Endodermal cell (in vitro differentiated cells): ENCODE measurements at regions not wholly inside any gene's neighbourhood (a gene's known extent, or its start where the extent isn't known, plus 50 kb on each side); places are given as distances from the start of the nearest gene placed in this dataset.

Experiments
- DNase-seq: peaks from one replicate; pipeline ENCODE4 v3.0.0-alpha.2; 2017
- H3K27ac ChIP-seq: 2 replicates; pipeline ENCODE4 v1.5.1; 2013; ENCODE audit warnings: mild to moderate bottlenecking, low read depth, low read length, moderate library complexity
- H3K27me3 ChIP-seq: 2 replicates; pipeline ENCODE4 v1.6.1; 2013; ENCODE audit warnings: mild to moderate bottlenecking, low read length, moderate library complexity; ENCODE audit not compliant: insufficient read depth, control insufficient read depth, poor library complexity, severe bottlenecking
- H3K36me3 ChIP-seq: 2 replicates; pipeline ENCODE4 v1.7.0; 2013; ENCODE audit warnings: mild to moderate bottlenecking, low read length, moderate library complexity; ENCODE audit not compliant: control insufficient read depth, insufficient read depth
- H3K4me1 ChIP-seq: one replicate; pipeline ENCODE4 v1.7.0; 2013; ENCODE audit warnings: low read length; ENCODE audit not compliant: control insufficient read depth, insufficient read depth
- H3K4me3 ChIP-seq: 2 replicates; pipeline ENCODE4 v1.5.1; 2013; ENCODE audit warnings: mild to moderate bottlenecking, low read length, moderate library complexity
- H3K9ac ChIP-seq: 2 replicates; pipeline ENCODE4 v1.6.1; 2013; ENCODE audit warnings: mild to moderate bottlenecking, low read length, moderate library complexity; ENCODE audit not compliant: poor library complexity, severe bottlenecking; ENCODE audit errors: extremely low read depth
- H3K9me3 ChIP-seq: 2 replicates; pipeline ENCODE4 v1.6.1; 2013; ENCODE audit warnings: mild to moderate bottlenecking, low read length, moderate library complexity; ENCODE audit not compliant: control insufficient read depth
- H3K27ac Mint-ChIP-seq: 2 replicates; pipeline ENCODE4 v1.8.0; 2020; ENCODE audit warnings: mixed read lengths
- H3K27me3 Mint-ChIP-seq: 2 replicates; pipeline ENCODE4 v1.8.0; 2021; ENCODE audit warnings: mild to moderate bottlenecking, mixed read lengths; ENCODE audit not compliant: insufficient read depth
- H3K36me3 Mint-ChIP-seq: 2 replicates; pipeline ENCODE4 v1.8.0; 2020; ENCODE audit warnings: low read depth, mixed read lengths
- H3K4me1 Mint-ChIP-seq: 2 replicates; pipeline ENCODE4 v1.8.0; 2020; ENCODE audit warnings: mixed read lengths
- H3K4me3 Mint-ChIP-seq: 2 replicates; pipeline ENCODE4 v1.8.0; 2020; ENCODE audit warnings: mild to moderate bottlenecking, moderate library complexity, mixed read lengths
- H3K9me3 Mint-ChIP-seq: 2 replicates; pipeline ENCODE4 v1.8.0; 2020; ENCODE audit warnings: mild to moderate bottlenecking, mixed read lengths
- CTCF ChIP-seq: fragments of 200-600 bp; sonication (generic); conservative IDR thresholded peaks from 2 replicates; pipeline ENCODE4 v1.5.0; 2021; ENCODE audit warnings: antibody characterized with exemption, mild to moderate bottlenecking
- WGBS, 2 experiments: methylation state at CpG; one replicate each; pipeline versions ENCODE4 v1.1.5 to v1.1.7; 2013; ENCODE audit warnings: missing lambda C conversion rate in 2 of 2, mixed read lengths in 1 of 2; ENCODE audit not compliant: insufficient coverage in 1 of 2, insufficient read length in 1 of 2; 5-methylcytosine and 5-hydroxymethylcytosine counted together

GRCh38 chr2:236904389-236905263, 181.1 kb upstream of the COPS8 start:
- H3K9me3 ChIP-seq = no peaks in the 10 kb centered on the region
- no peak overlapping the region for H3K27ac ChIP-seq
- no peaks in the 10 kb centered on the region for H3K9me3 Mint-ChIP-seq

GRCh38 chr2:236905976-236906375, 179.7 kb upstream of the COPS8 start:
- H3K9me3 Mint-ChIP-seq = no peaks in the 10 kb centered on the region
- TF ChIP-seq CTCF = no peak
- H3K36me3 Mint-ChIP-seq = no peaks in the 10 kb centered on the region
- no peaks in the 10 kb centered on the region for H3K27me3 ChIP-seq
- H3K27ac ChIP-seq = no peak overlapping the region
- no peak overlapping the region for H3K9ac ChIP-seq
- DNase-seq = no peak
- H3K27me3 Mint-ChIP-seq = peaks cover 30% of the 10 kb centered on the region
- peaks cover 3% of the 10 kb centered on the region for H3K4me1 ChIP-seq
- H3K27ac Mint-ChIP-seq = no peak overlapping the region
- 87 to 95% methylated on average over 8 of the region's 8 CpGs for WGBS, 2 experiments
- peaks cover 24% of the 10 kb centered on the region for H3K4me1 Mint-ChIP-seq
- H3K4me3 Mint-ChIP-seq = no peak overlapping the region
- no peaks in the 10 kb centered on the region for H3K36me3 ChIP-seq
- H3K9me3 ChIP-seq = no peaks in the 10 kb centered on the region
- no peak overlapping the region for H3K4me3 ChIP-seq

More at GRCh38 chr2:236904389-236905263, 181.1 kb upstream of the COPS8 start:
- DNase-seq = no peak
- no peaks in the 10 kb centered on the region for H3K36me3 ChIP-seq
- peaks cover 30% of the 10 kb centered on the region for H3K27me3 Mint-ChIP-seq
- no peak overlapping the region for H3K27ac Mint-ChIP-seq
- TF ChIP-seq CTCF = no peak
- H3K9ac ChIP-seq = no peak overlapping the region
- 91 to 96% methylated on average over 9 to 13 of the region's 13 CpGs for WGBS, 2 experiments
- H3K4me3 ChIP-seq = no peak overlapping the region
- H3K4me1 Mint-ChIP-seq = peaks cover 32% of the 10 kb centered on the region
- no peaks in the 10 kb centered on the region for H3K36me3 Mint-ChIP-seq
- H3K4me3 Mint-ChIP-seq = no peak overlapping the region
- no peaks in the 10 kb centered on the region for H3K27me3 ChIP-seq
- H3K4me1 ChIP-seq = peaks cover 3% of the 10 kb centered on the region

- Mint-ChIP-seq H3K27ac (no peak overlapping the region), H3K27me3 (peaks cover 25% of the 10 kb centered on the region), H3K4me3 (no peak overlapping the region), H3K36me3 (no peaks in the 10 kb centered on the region), H3K4me1 (peaks cover 24% of the 10 kb centered on the region), H3K9me3 (no peaks in the 10 kb centered on the region)
- no peak for DNase-seq
- 93 to 95% methylated on average over 12 to 15 of the region's 16 CpGs for WGBS, 2 experiments
- no peak overlapping the region for H3K4me3 ChIP-seq
- H3K36me3 ChIP-seq = no peaks in the 10 kb centered on the region
- no peaks in the 10 kb centered on the region for H3K9me3 ChIP-seq
- peaks cover 3% of the 10 kb centered on the region for H3K4me1 ChIP-seq
- no peak for TF ChIP-seq CTCF
- H3K27ac ChIP-seq = no peak overlapping the region
- H3K9ac ChIP-seq = no peak overlapping the region
- H3K27me3 ChIP-seq = no peaks in the 10 kb centered on the region
Measured at GRCh38 chr2:236908439-236909192, 177.1 kb upstream of the COPS8 start.
